Caco-2 (cell line): ENCODE measurements at regions not wholly inside any gene's neighbourhood (a gene's known extent, or its start where the extent isn't known, plus 50 kb on each side); places are given as distances from the start of the nearest gene placed in this dataset.

Source experiments
- BruUV-seq: library from RNA; stranded (reverse); fragments of 400-500 nt; replicated peaks from 2 replicates; lab custom pipeline; 2021; lab: Mats Ljungman, UMichigan
- CTCF ChIA-PET: fragments of 300-600 bp; sonication (Branson Sonifier 250); formaldehyde crosslinking; loops from one replicate; lab custom pipeline; 2022; ENCODE audit warnings: antibody characterized with exemption; lab: Charles Lee
- POLR2A ChIA-PET: fragments of 300-600 bp; sonication (Branson Sonifier 250); formaldehyde crosslinking; loops from one replicate; lab custom pipeline; 2022; ENCODE audit warnings: antibody characterized with exemption; lab: Charles Lee
- DNase-seq, 2 experiments: peaks; one replicate each; pipeline versions ENCODE4 v3.0.0 to v3.0.0-alpha.2; 2020 to 2022
- H3K27me3 ChIP-seq: replicated peaks from 2 replicates; pipeline ENCODE4 v1.6.0; 2011; ENCODE audit warnings: low read length; ENCODE audit not compliant: control insufficient read depth, insufficient read depth
- H3K36me3 ChIP-seq: 2 replicates; pipeline ENCODE4 v1.5.1; 2011; ENCODE audit warnings: low read length; ENCODE audit not compliant: control insufficient read depth, insufficient read depth
- H3K4me1 ChIP-seq: fragments of 250-450 bp; sonication (Bioruptor Pico); 2 replicates; pipeline ENCODE4 v1.5.1; 2020; ENCODE audit warnings: mild to moderate bottlenecking
- H3K4me3 ChIP-seq: 2 replicates; pipeline ENCODE4 v1.5.1; 2011; ENCODE audit warnings: low read depth, mild to moderate bottlenecking, control low read depth, low read length
- H3K9me3 ChIP-seq: fragments of 250-450 bp; sonication (Bioruptor Pico); 2 replicates; pipeline ENCODE4 v1.5.1; 2020; ENCODE audit warnings: mild to moderate bottlenecking, moderate library complexity
- H3K27ac Mint-ChIP-seq: one replicate; pipeline ENCODE4 v1.8.0; 2022; ENCODE audit warnings: mixed read lengths; ENCODE audit not compliant: unreplicated experiment
- H3K27me3 Mint-ChIP-seq: one replicate; pipeline ENCODE4 v1.8.0; 2022; ENCODE audit warnings: mixed read lengths; ENCODE audit not compliant: insufficient read depth, unreplicated experiment
- H3K36me3 Mint-ChIP-seq: one replicate; pipeline ENCODE4 v1.8.0; 2022; ENCODE audit warnings: mild to moderate bottlenecking, mixed read lengths; ENCODE audit not compliant: insufficient read depth, unreplicated experiment
- H3K4me1 Mint-ChIP-seq: one replicate; pipeline ENCODE4 v1.8.0; 2022; ENCODE audit warnings: low read depth, mixed read lengths; ENCODE audit not compliant: unreplicated experiment
- H3K4me3 Mint-ChIP-seq: one replicate; pipeline ENCODE4 v1.8.0; 2022; ENCODE audit warnings: mild to moderate bottlenecking, moderate library complexity, mixed read lengths; ENCODE audit not compliant: unreplicated experiment
- H3K9me3 Mint-ChIP-seq: one replicate; pipeline ENCODE4 v1.8.0; 2022; ENCODE audit warnings: mixed read lengths; ENCODE audit not compliant: unreplicated experiment
- intact Hi-C: fragments of 100-400 bp; cut with micrococcal nuclease; formaldehyde crosslinking; loops from one replicate; pipeline ENCODE4 v1.10.0; 2022; ENCODE audit not compliant: unreplicated experiment
- TF ChIP-seq, protein P1 (sequence below), 2 experiments: fragments of 200-600 bp in 1 of 2; IDR thresholded peaks; 1 replicate in 1 of 2; 2 replicates in 1 of 2; pipeline versions ENCODE4 v1.5.1 to v1.8.0; 2011 to 2022; ENCODE audit warnings: antibody characterized with exemption in 1 of 2, control low read depth in 1 of 2, inconsistent platforms in 1 of 2, low read depth in 1 of 2, low read length in 1 of 2, mild to moderate bottlenecking in 1 of 2, moderate library complexity in 1 of 2; ENCODE audit not compliant: insufficient read depth in 1 of 2, severe bottlenecking in 1 of 2, unreplicated experiment in 1 of 2

DNA sequence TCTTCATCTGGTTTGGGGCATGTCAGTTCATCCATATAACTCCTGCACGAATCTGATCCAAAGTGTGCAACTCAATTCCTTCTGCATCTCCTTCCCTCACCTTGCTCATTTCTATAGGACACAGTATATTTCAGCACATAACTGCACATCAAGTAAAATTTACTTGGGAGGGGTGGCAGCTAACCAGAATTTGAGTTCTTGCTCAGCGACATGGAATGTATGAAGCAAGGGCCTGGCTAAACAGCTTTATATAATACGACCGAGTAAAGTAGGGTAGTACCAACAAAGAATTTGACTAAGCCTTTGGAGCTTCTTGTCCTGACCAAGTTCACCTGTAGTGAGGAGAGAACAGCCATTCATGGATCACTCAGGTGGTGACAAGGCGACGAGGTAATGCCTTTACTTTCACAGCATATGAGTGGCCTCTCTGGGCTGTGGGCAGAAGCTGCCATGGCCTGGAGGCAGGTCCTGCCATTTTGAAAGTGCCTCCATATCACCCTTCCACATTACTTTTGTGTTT lies 570.2 kb upstream of the TNP1 start:
- TF ChIP-seq, protein P1, sequence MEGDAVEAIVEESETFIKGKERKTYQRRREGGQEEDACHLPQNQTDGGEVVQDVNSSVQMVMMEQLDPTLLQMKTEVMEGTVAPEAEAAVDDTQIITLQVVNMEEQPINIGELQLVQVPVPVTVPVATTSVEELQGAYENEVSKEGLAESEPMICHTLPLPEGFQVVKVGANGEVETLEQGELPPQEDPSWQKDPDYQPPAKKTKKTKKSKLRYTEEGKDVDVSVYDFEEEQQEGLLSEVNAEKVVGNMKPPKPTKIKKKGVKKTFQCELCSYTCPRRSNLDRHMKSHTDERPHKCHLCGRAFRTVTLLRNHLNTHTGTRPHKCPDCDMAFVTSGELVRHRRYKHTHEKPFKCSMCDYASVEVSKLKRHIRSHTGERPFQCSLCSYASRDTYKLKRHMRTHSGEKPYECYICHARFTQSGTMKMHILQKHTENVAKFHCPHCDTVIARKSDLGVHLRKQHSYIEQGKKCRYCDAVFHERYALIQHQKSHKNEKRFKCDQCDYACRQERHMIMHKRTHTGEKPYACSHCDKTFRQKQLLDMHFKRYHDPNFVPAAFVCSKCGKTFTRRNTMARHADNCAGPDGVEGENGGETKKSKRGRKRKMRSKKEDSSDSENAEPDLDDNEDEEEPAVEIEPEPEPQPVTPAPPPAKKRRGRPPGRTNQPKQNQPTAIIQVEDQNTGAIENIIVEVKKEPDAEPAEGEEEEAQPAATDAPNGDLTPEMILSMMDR (IDR thresholded peaks at IDR 0.05; ENCODE audit: insufficient read depth in 1 of 2, low read depth in 1 of 2, low read length in 1 of 2, severe bottlenecking in 1 of 2, unreplicated experiment in 1 of 2) = no peak
- no TSS peak for BruUV-seq
- H3K9me3 ChIP-seq = no peaks in the 10 kb centered on the region
- Mint-ChIP-seq H3K9me3 (no peaks in the 10 kb centered on the region), H3K36me3 (no peaks in the 10 kb centered on the region), H3K4me3 (no peak overlapping the region), H3K27me3 (peaks cover 5% of the 10 kb centered on the region), H3K4me1 (peaks cover 15% of the 10 kb centered on the region), H3K27ac (no peak overlapping the region)
- CTCF ChIA-PET = no interaction called here
- POLR2A ChIA-PET = no interaction called here
- no peaks in the 10 kb centered on the region for H3K27me3 ChIP-seq
- no peak overlapping the region for H3K4me3 ChIP-seq
- no peak for DNase-seq
- intact Hi-C loops = no loop called here
- no peaks in the 10 kb centered on the region for H3K36me3 ChIP-seq
- H3K4me1 ChIP-seq = peaks cover 14% of the 10 kb centered on the region

DNA sequence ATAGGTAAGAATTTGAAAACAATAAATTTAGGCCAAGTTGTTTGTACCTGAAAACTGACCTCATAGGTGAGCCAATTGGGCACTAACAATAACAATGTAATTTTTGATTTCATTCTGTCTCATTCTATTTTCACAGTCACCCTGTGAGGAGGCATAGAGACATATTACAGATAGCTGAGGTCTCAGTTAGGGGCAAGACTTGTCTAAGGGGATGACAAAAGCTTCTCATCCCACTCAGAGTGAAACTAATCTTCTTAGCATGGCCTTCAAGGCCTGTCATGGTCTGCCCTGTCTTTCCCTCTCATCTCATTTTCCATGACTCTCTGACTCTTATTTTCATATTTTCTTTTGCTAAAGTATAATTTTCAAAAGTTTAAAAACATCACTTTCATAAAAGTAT lies 562.0 kb upstream of the TNP1 start:
- Histone ChIP-seq H3K4me1 (no peaks in the 10 kb centered on the region), H3K4me3 (no peak overlapping the region), H3K36me3 (no peaks in the 10 kb centered on the region), H3K9me3 (no peaks in the 10 kb centered on the region), H3K27me3 (no peaks in the 10 kb centered on the region; the same call in 1 of the 2 replicates)
- CTCF ChIA-PET = no interaction called here
- Mint-ChIP-seq H3K27me3 (peaks cover 11% of the 10 kb centered on the region), H3K36me3 (no peaks in the 10 kb centered on the region), H3K4me3 (no peak overlapping the region), H3K9me3 (no peaks in the 10 kb centered on the region), H3K27ac (no peak overlapping the region), H3K4me1 (no peaks in the 10 kb centered on the region)
- POLR2A ChIA-PET = no interaction called here
- no peak for DNase-seq
- BruUV-seq = no TSS peak
- TF ChIP-seq, protein P1 (IDR thresholded peaks at IDR 0.05; ENCODE audit: insufficient read depth in 1 of 2, low read depth in 1 of 2, low read length in 1 of 2, severe bottlenecking in 1 of 2, unreplicated experiment in 1 of 2) = no peak
- intact Hi-C loops = no loop called here

DNA sequence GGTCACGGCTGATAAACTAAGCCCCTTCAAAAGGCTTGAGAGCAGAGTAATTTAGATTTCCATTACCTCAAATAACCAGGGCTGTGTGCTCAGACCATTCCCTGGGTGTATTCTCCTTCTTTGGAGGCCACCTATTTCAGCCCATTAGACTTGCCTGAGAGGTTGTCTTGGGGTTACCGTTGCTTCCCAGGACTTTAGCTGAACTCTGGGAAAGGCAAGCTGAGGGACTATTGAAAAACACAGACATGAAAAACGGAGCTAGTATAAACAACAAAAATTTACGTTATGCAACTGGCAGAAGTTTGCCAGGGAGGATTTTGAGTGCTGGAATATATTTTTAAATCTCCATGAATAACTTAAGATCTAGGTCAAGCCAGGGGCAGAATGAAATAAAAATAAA lies 561.0 kb upstream of the TNP1 start:
- ChIA-PET CTCF (no interaction called here), POLR2A (no interaction called here)
- Histone ChIP-seq H3K4me3 (no peak overlapping the region), H3K4me1 (no peaks in the 10 kb centered on the region), H3K27me3 (no peaks in the 10 kb centered on the region; the same call in 1 of the 2 replicates), H3K9me3 (no peaks in the 10 kb centered on the region), H3K36me3 (no peaks in the 10 kb centered on the region)
- Mint-ChIP-seq H3K36me3 (no peaks in the 10 kb centered on the region), H3K9me3 (no peaks in the 10 kb centered on the region), H3K4me1 (no peaks in the 10 kb centered on the region), H3K4me3 (no peak overlapping the region), H3K27ac (no peak overlapping the region), H3K27me3 (peaks cover 12% of the 10 kb centered on the region)
- intact Hi-C loops = no loop called here
- TF ChIP-seq, protein P1 (IDR thresholded peaks at IDR 0.05; ENCODE audit: insufficient read depth in 1 of 2, low read depth in 1 of 2, low read length in 1 of 2, severe bottlenecking in 1 of 2, unreplicated experiment in 1 of 2) = no peak
- no TSS peak for BruUV-seq
- DNase-seq = no peak
